ENCODE measurements at regions not wholly inside any gene's neighbourhood (a gene's known extent, or its start where the extent isn't known, plus 50 kb on each side); places are given as distances from the start of the nearest gene placed in this dataset.

- DNase-seq (ENCODE audit: insufficient read length), result no peak
- TF ChIP-seq POLR2AphosphoS5 (IDR thresholded peaks at IDR 0.05; ENCODE audit: low read depth, low read length) (no peak), POLR2A (IDR thresholded peaks at IDR 0.05; ENCODE audit: low read depth, low read length) (no peak), TAF1 (IDR thresholded peaks at IDR 0.05; ENCODE audit: borderline replicate concordance, low read depth, low read length) (no peak)
- FAIRE-seq, result no peak
Measured at GRCh38 chr6:40701352-40702007, 114.3 kb upstream of the LRFN2 start.

GRCh38 chr6:40700006-40700580 lies 112.9 kb upstream of the LRFN2 start:
- TF ChIP-seq TAF1 (IDR thresholded peaks at IDR 0.05; ENCODE audit: borderline replicate concordance, low read depth, low read length), result no peak
- DNase-seq (ENCODE audit: insufficient read length), result no peak
- no peak for FAIRE-seq

GRCh38 chr6:40695750-40696415 lies 108.7 kb upstream of the LRFN2 start:
- FAIRE-seq (no peak), DNase-seq (ENCODE audit: insufficient read length) (no peak)
- TF ChIP-seq TAF1 (IDR thresholded peaks at IDR 0.05; ENCODE audit: borderline replicate concordance, low read depth, low read length) (no peak), POLR2AphosphoS5 (IDR thresholded peaks at IDR 0.05; ENCODE audit: low read depth, low read length) (no peak), POLR2A (IDR thresholded peaks at IDR 0.05; ENCODE audit: low read depth, low read length) (no peak)

GRCh38 chr6:40695114-40695513 lies 108.0 kb upstream of the LRFN2 start:
- FAIRE-seq (no peak), DNase-seq (ENCODE audit: insufficient read length) (no peak)
- no peak for TF ChIP-seq POLR2AphosphoS5 (IDR thresholded peaks at IDR 0.05; ENCODE audit: low read depth, low read length)
- TF ChIP-seq TAF1 (IDR thresholded peaks at IDR 0.05; ENCODE audit: borderline replicate concordance, low read depth, low read length), result no peak
- TF ChIP-seq POLR2A (IDR thresholded peaks at IDR 0.05; ENCODE audit: low read depth, low read length), result no peak

- TF ChIP-seq POLR2A (IDR thresholded peaks at IDR 0.05; ENCODE audit: low read depth, low read length) (no peak), POLR2AphosphoS5 (IDR thresholded peaks at IDR 0.05; ENCODE audit: low read depth, low read length) (no peak), TAF1 (IDR thresholded peaks at IDR 0.05; ENCODE audit: borderline replicate concordance, low read depth, low read length) (no peak)
- no peak for DNase-seq (ENCODE audit: insufficient read length)
- no peak for FAIRE-seq
Measured at GRCh38 chr6:40693768-40694167, 106.6 kb upstream of the LRFN2 start.

GRCh38 chr6:40692337-40692736 lies 105.2 kb upstream of the LRFN2 start:
- TF ChIP-seq POLR2AphosphoS5 (IDR thresholded peaks at IDR 0.05; ENCODE audit: low read depth, low read length) (no peak), TAF1 (IDR thresholded peaks at IDR 0.05; ENCODE audit: borderline replicate concordance, low read depth, low read length) (no peak), POLR2A (IDR thresholded peaks at IDR 0.05; ENCODE audit: low read depth, low read length) (no peak)
- no peak for FAIRE-seq
- no peak for DNase-seq (ENCODE audit: insufficient read length)

GRCh38 chr6:40689185-40689584 lies 102.0 kb upstream of the LRFN2 start:
- FAIRE-seq, result no peak
- TF ChIP-seq TAF1 (IDR thresholded peaks at IDR 0.05; ENCODE audit: borderline replicate concordance, low read depth, low read length), result no peak
- no peak for TF ChIP-seq POLR2AphosphoS5 (IDR thresholded peaks at IDR 0.05; ENCODE audit: low read depth, low read length)
- no peak for TF ChIP-seq POLR2A (IDR thresholded peaks at IDR 0.05; ENCODE audit: low read depth, low read length)
- DNase-seq (ENCODE audit: insufficient read length), result no peak

- FAIRE-seq, result no peak
- DNase-seq (ENCODE audit: insufficient read length), result no peak
Measured at GRCh38 chr6:40688214-40688761, 101.1 kb upstream of the LRFN2 start.

GRCh38 chr6:40685862-40686261 lies 98.7 kb upstream of the LRFN2 start:
- no peak for TF ChIP-seq POLR2AphosphoS5 (IDR thresholded peaks at IDR 0.05; ENCODE audit: low read depth, low read length)
- no peak for TF ChIP-seq TAF1 (IDR thresholded peaks at IDR 0.05; ENCODE audit: borderline replicate concordance, low read depth, low read length)
- no peak for TF ChIP-seq POLR2A (IDR thresholded peaks at IDR 0.05; ENCODE audit: low read depth, low read length)
- DNase-seq (ENCODE audit: insufficient read length) (no peak), FAIRE-seq (no peak)

More at GRCh38 chr6:40688214-40688761, 101.1 kb upstream of the LRFN2 start:
- TF ChIP-seq POLR2A (IDR thresholded peaks at IDR 0.05; ENCODE audit: low read depth, low read length) (no peak), POLR2AphosphoS5 (IDR thresholded peaks at IDR 0.05; ENCODE audit: low read depth, low read length) (no peak), TAF1 (IDR thresholded peaks at IDR 0.05; ENCODE audit: borderline replicate concordance, low read depth, low read length) (no peak)

- no peak for TF ChIP-seq POLR2AphosphoS5 (IDR thresholded peaks at IDR 0.05; ENCODE audit: low read depth, low read length)
- no peak for TF ChIP-seq TAF1 (IDR thresholded peaks at IDR 0.05; ENCODE audit: borderline replicate concordance, low read depth, low read length)
- TF ChIP-seq POLR2A (IDR thresholded peaks at IDR 0.05; ENCODE audit: low read depth, low read length), result no peak
- FAIRE-seq (no peak), DNase-seq (ENCODE audit: insufficient read length) (no peak)
Measured at GRCh38 chr6:40681622-40682021, 94.5 kb upstream of the LRFN2 start.

- no peak for TF ChIP-seq TAF1 (IDR thresholded peaks at IDR 0.05; ENCODE audit: borderline replicate concordance, low read depth, low read length)
- TF ChIP-seq POLR2A (IDR thresholded peaks at IDR 0.05; ENCODE audit: low read depth, low read length), result no peak
- TF ChIP-seq POLR2AphosphoS5 (IDR thresholded peaks at IDR 0.05; ENCODE audit: low read depth, low read length), result no peak
- DNase-seq (ENCODE audit: insufficient read length) (no peak), FAIRE-seq (no peak)
Measured at GRCh38 chr6:40678941-40679340, 91.8 kb upstream of the LRFN2 start.

- TF ChIP-seq POLR2A (IDR thresholded peaks at IDR 0.05; ENCODE audit: low read depth, low read length) (no peak), POLR2AphosphoS5 (IDR thresholded peaks at IDR 0.05; ENCODE audit: low read depth, low read length) (no peak), TAF1 (IDR thresholded peaks at IDR 0.05; ENCODE audit: borderline replicate concordance, low read depth, low read length) (no peak)
- no peak for FAIRE-seq
- no peak for DNase-seq (ENCODE audit: insufficient read length)
Measured at GRCh38 chr6:40674170-40674569, 87.0 kb upstream of the LRFN2 start.
